K562 (cell line): ENCODE measurements at regions not wholly inside any gene's neighbourhood (a gene's known extent, or its start where the extent isn't known, plus 50 kb on each side); places are given as distances from the start of the nearest gene placed in this dataset.

Experiments used
- FIP1L1 ChIP-seq: fragments of 200-400 bp; formaldehyde crosslinking; IDR thresholded peaks from 2 replicates; pipeline ENCODE4 v1.6.1; 2018; ENCODE audit warnings: mild to moderate bottlenecking, low read depth, low read length; ENCODE audit not compliant: poor library complexity, severe bottlenecking
- FOXO4 ChIP-seq: fragments of 450-650 bp; formaldehyde crosslinking; IDR thresholded peaks from 2 replicates; pipeline ENCODE4 v1.4.0; 2020; ENCODE audit warnings: mild to moderate bottlenecking, moderate library complexity
- MXD1 ChIP-seq: fragments of 250-450 bp; sonication (Bioruptor Pico); IDR thresholded peaks from 2 replicates; pipeline ENCODE4 v1.8.0; 2021; ENCODE audit warnings: borderline replicate concordance, mild to moderate bottlenecking, moderate library complexity; ENCODE audit not compliant: poor library complexity, severe bottlenecking
- ZKSCAN1 ChIP-seq: fragments of 150-350 bp; IDR thresholded peaks from 2 replicates; pipeline ENCODE4 v1.6.1; 2016; ENCODE audit warnings: low read depth, low read length
- ZNF407 ChIP-seq: fragments of 450-650 bp; IDR thresholded peaks from 2 replicates; pipeline ENCODE4 v1.6.1; 2016; ENCODE audit warnings: low read depth

GRCh38 chr5:74409712-74410111 is 230.8 kb downstream of the ENC1 start (continued):
- no peak for TF ChIP-seq FOXO4
- no peak for TF ChIP-seq FIP1L1
- no peak for TF ChIP-seq ZKSCAN1
- TF ChIP-seq MXD1 (CRISPR knock-in tag), result no peak
- no peak for TF ChIP-seq ZNF407
